Stimulated activated CD4-positive, alpha-beta T cell treated with anti-CD3 and anti-CD28 coated beads, Interleukin-15, amount 100 ng/mL, for 1 hour (primary cell): ENCODE measurements at regions not wholly inside any gene's neighbourhood (a gene's known extent, or its start where the extent isn't known, plus 50 kb on each side); places are given as distances from the start of the nearest gene placed in this dataset.

Experiments used
- DNase-seq, 2 donors: peaks; one replicate each; pipeline ENCODE4 v3.0.0-alpha.2; 2020; ENCODE audit warnings: low read depth in 1 of 2, low spot score in 1 of 2

GRCh38 chr13:73146707-73147106 is 87.9 kb downstream of the KLF5 start:
- DNase-seq, result no peak

- no peak for DNase-seq
These were observed 83.3 kb downstream of the KLF5 start for GRCh38 chr13:73142071-73142470.

- no peak for DNase-seq
These were observed 82.5 kb downstream of the KLF5 start for GRCh38 chr13:73141292-73141771.

- DNase-seq, result no peak
These were observed 82.0 kb downstream of the KLF5 start for GRCh38 chr13:73140801-73141200.

GRCh38 chr13:73138638-73139491 is 80.1 kb downstream of the KLF5 start:
- DNase-seq, result no peak

GRCh38 chr13:73138276-73138637 is 79.5 kb downstream of the KLF5 start:
- DNase-seq, result no peak

GRCh38 chr13:73136776-73137175 is 78.0 kb downstream of the KLF5 start:
- DNase-seq, result no peak

- no peak for DNase-seq
These were observed 74.7 kb downstream of the KLF5 start for GRCh38 chr13:73133531-73133930.

GRCh38 chr13:73131247-73131646 is 72.4 kb downstream of the KLF5 start:
- DNase-seq, result no peak

- no peak for DNase-seq
These were observed 70.2 kb downstream of the KLF5 start for GRCh38 chr13:73129023-73129422.
